GM19240 (cell line): ENCODE measurements at regions not wholly inside any gene's neighbourhood (a gene's known extent, or its start where the extent isn't known, plus 50 kb on each side); places are given as distances from the start of the nearest gene placed in this dataset.
"Not testable (repeated sequence)": the region's sequence is repeated elsewhere in the genome, so short reads cannot be mapped to it uniquely, and the experiment has no call there.

Experiments
- DNase-seq: peaks from one replicate; pipeline ENCODE4 v3.0.0; 2011; ENCODE audit warnings: low spot score; ENCODE audit not compliant: insufficient read length

GRCh38 chr15:62901087-62901486 is 141.5 kb upstream of the TPM1 start:
- no peak for DNase-seq

- no peak for DNase-seq
Observed at GRCh38 chr15:62901909-62902546, 140.5 kb upstream of the TPM1 start.

GRCh38 chr15:62902821-62903220 is 139.7 kb upstream of the TPM1 start:
- no peak for DNase-seq

GRCh38 chr15:62903437-62903836 is 139.1 kb upstream of the TPM1 start:
- DNase-seq, result no peak

- no peak for DNase-seq
Observed at GRCh38 chr15:62904041-62904910, 138.3 kb upstream of the TPM1 start.

- no peak for DNase-seq
Observed at GRCh38 chr15:62906627-62907026, 135.9 kb upstream of the TPM1 start.

GRCh38 chr15:62907275-62907674 is 135.3 kb upstream of the TPM1 start:
- no peak for DNase-seq

- DNase-seq, result not testable (repeated sequence)
Observed at GRCh38 chr15:62908341-62908740, 134.2 kb upstream of the TPM1 start.

GRCh38 chr15:62909257-62909656 is 133.3 kb upstream of the TPM1 start:
- DNase-seq, result no peak

GRCh38 chr15:62912282-62912681 is 130.3 kb upstream of the TPM1 start:
- no peak for DNase-seq

GRCh38 chr15:62912808-62913207 is 129.7 kb upstream of the TPM1 start:
- no peak for DNase-seq

- no peak for DNase-seq
Observed at GRCh38 chr15:62913246-62913645, 129.3 kb upstream of the TPM1 start.

- DNase-seq, result no peak
Observed at GRCh38 chr15:62914461-62915079, 128.0 kb upstream of the TPM1 start.

- no peak for DNase-seq
Observed at GRCh38 chr15:62920682-62921502, 121.7 kb upstream of the TPM1 start.

- no peak for DNase-seq
Observed at GRCh38 chr15:62922514-62922913, 120.0 kb upstream of the TPM1 start.

GRCh38 chr15:62925875-62926274 is 116.7 kb upstream of the TPM1 start:
- no peak for DNase-seq

- no peak for DNase-seq
Observed at GRCh38 chr15:62927196-62927595, 115.4 kb upstream of the TPM1 start.

- DNase-seq, result no peak
Observed at GRCh38 chr15:62927836-62928235, 114.7 kb upstream of the TPM1 start.

GRCh38 chr15:62928242-62928999 is 114.1 kb upstream of the TPM1 start:
- no peak for DNase-seq

- no peak for DNase-seq
Observed at GRCh38 chr15:62929000-62929357, 113.6 kb upstream of the TPM1 start.

GRCh38 chr15:62931650-62932049 is 110.9 kb upstream of the TPM1 start:
- no peak for DNase-seq
